Left ventricle myocardium inferior (tissue), 1 donor: ENCODE measurements at regions not wholly inside any gene's neighbourhood (a gene's known extent, or its start where the extent isn't known, plus 50 kb on each side); places are given as distances from the start of the nearest gene placed in this dataset.

Experiments used
- DNase-seq: peaks from one replicate; pipeline ENCODE4 v3.0.0-alpha.2; 2020
- H3K27ac ChIP-seq: fragments of 200-600 bp; replicated peaks from 2 replicates; pipeline ENCODE4 v1.8.0; 2021
- H3K27me3 ChIP-seq: fragments of 200-600 bp; 2 replicates; pipeline ENCODE4 v1.8.0; 2021; ENCODE audit warnings: low read depth
- H3K36me3 ChIP-seq: fragments of 200-600 bp; 2 replicates; pipeline ENCODE4 v1.8.0; 2021
- H3K4me1 ChIP-seq: fragments of 200-600 bp; 2 replicates; pipeline ENCODE4 v1.8.0; 2021
- H3K4me3 ChIP-seq: fragments of 200-600 bp; 2 replicates; pipeline ENCODE4 v1.8.0; 2021; ENCODE audit warnings: mild to moderate bottlenecking, moderate library complexity
- H3K9me3 ChIP-seq: fragments of 200-600 bp; replicated peaks from 2 replicates; pipeline ENCODE4 v1.8.0; 2021
- intact Hi-C: fragments of 100-400 bp; cut with micrococcal nuclease; formaldehyde crosslinking; loops from one replicate; pipeline ENCODE4 v1.11.0; 2022
- TF ChIP-seq, protein P1 (sequence below): fragments of 200-600 bp; IDR thresholded peaks from 2 replicates; pipeline ENCODE4 v1.8.0; 2021; ENCODE audit warnings: antibody characterized with exemption, mild to moderate bottlenecking, borderline replicate concordance
- donor health status: DM: no; HTN: yes; CAD: no; lungs with severe emphysema.

DNA sequence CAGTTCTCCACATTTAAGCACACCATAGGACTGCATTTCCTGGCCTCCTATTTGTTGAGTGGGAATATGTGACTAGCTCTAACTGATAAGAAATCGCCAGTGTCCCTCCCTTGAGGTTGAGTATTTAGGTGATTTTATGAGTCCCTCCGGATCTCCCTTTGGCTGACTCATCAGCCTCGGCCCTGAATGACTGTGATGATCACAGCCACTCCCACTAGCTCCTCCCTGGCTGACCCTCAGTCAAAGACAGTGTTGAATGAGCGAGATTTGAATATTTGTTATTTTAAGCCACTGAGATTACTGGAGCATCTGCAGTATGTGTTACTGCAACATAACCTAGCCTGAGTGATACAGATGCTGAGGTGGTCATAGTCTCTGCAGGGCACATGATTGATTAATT lies 515.3 kb downstream of the EPHB1 start:
- H3K9me3 ChIP-seq: no peaks in the 10 kb centered on the region
- no peak for DNase-seq
- intact Hi-C loops: no loop called here
- H3K4me1 ChIP-seq: no peaks in the 10 kb centered on the region
- no peaks in the 10 kb centered on the region for H3K36me3 ChIP-seq
- H3K27ac ChIP-seq: no peak overlapping the region
- no peak overlapping the region for H3K4me3 ChIP-seq
- TF ChIP-seq, protein P1, sequence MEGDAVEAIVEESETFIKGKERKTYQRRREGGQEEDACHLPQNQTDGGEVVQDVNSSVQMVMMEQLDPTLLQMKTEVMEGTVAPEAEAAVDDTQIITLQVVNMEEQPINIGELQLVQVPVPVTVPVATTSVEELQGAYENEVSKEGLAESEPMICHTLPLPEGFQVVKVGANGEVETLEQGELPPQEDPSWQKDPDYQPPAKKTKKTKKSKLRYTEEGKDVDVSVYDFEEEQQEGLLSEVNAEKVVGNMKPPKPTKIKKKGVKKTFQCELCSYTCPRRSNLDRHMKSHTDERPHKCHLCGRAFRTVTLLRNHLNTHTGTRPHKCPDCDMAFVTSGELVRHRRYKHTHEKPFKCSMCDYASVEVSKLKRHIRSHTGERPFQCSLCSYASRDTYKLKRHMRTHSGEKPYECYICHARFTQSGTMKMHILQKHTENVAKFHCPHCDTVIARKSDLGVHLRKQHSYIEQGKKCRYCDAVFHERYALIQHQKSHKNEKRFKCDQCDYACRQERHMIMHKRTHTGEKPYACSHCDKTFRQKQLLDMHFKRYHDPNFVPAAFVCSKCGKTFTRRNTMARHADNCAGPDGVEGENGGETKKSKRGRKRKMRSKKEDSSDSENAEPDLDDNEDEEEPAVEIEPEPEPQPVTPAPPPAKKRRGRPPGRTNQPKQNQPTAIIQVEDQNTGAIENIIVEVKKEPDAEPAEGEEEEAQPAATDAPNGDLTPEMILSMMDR: no peak
- no peaks in the 10 kb centered on the region for H3K27me3 ChIP-seq

DNA sequence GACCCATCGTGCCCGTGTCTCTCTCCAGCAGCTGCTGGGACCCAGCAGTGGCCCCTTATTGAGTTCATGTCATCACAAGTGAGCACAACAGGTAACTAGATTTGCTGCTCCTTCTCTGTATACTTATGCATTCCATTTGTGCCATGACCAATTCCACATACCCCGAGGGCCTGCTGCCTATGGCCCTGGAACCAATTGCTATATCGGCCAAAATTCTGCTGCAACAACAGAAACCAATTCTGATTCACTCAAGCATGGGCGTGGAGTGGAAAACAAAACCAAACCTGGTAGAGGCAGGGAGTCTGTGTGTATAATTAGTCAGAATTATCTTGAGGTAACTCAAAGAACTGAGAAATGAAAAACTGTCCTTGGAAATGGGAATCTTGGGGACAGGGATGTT lies 516.6 kb downstream of the EPHB1 start:
- TF ChIP-seq, protein P1: no peak
- Histone ChIP-seq H3K36me3 (no peaks in the 10 kb centered on the region), H3K27me3 (no peaks in the 10 kb centered on the region), H3K4me3 (no peak overlapping the region), H3K9me3 (no peaks in the 10 kb centered on the region), H3K27ac (no peak overlapping the region), H3K4me1 (no peaks in the 10 kb centered on the region)
- no peak for DNase-seq
- intact Hi-C loops: no loop called here

DNA sequence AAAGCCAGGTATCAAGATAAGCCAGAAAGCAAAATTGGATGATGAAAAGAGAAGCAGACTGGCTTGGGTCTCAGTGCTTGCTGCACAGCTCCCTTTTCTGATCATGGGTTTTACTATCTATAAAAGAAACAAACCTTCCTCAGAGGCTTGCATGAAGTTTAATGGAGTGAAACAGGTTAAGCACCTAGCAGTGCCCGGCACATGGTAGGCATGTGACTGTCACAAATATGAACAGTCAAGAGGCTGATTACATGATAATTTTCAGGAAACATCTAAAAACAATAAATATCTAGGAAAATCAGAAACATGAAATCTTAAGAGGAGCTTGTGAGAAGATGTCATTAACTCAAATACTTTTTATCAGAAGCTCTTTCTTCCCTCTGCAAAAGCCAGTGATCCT lies 519.2 kb downstream of the EPHB1 start:
- Histone ChIP-seq H3K9me3 (no peaks in the 10 kb centered on the region), H3K4me3 (no peak overlapping the region), H3K27me3 (no peaks in the 10 kb centered on the region), H3K36me3 (no peaks in the 10 kb centered on the region), H3K4me1 (no peaks in the 10 kb centered on the region), H3K27ac (no peak overlapping the region)
- no peak for DNase-seq
- TF ChIP-seq, protein P1: no peak
- intact Hi-C loops: no loop called here

DNA sequence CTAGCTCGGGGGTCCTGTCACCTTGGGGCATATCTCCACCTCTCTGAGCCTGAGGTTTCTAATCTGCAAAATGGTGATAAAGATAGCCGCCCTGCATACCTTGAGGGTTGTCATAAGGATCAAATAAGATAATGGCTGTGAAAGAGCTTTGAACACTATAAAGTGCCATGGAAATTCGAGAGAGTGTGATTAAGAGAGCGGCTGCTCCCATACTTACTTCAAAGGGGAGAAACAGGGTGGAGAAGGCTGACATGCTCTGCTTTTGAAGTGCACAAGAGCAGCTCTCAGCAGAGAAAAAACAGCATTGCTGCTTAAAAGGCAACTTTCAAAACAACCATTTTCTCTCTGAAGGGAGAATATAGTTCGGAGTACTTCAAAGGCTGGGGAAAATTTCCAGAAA lies 529.2 kb downstream of the EPHB1 start:
- peaks cover 8% of the 10 kb centered on the region for H3K4me1 ChIP-seq
- intact Hi-C loops: no loop called here
- H3K27ac ChIP-seq: no peak overlapping the region
- TF ChIP-seq, protein P1: no peak
- no peaks in the 10 kb centered on the region for H3K36me3 ChIP-seq
- H3K27me3 ChIP-seq: peaks cover 76% of the 10 kb centered on the region
- no peak for DNase-seq
- no peaks in the 10 kb centered on the region for H3K9me3 ChIP-seq
- no peak overlapping the region for H3K4me3 ChIP-seq

DNA sequence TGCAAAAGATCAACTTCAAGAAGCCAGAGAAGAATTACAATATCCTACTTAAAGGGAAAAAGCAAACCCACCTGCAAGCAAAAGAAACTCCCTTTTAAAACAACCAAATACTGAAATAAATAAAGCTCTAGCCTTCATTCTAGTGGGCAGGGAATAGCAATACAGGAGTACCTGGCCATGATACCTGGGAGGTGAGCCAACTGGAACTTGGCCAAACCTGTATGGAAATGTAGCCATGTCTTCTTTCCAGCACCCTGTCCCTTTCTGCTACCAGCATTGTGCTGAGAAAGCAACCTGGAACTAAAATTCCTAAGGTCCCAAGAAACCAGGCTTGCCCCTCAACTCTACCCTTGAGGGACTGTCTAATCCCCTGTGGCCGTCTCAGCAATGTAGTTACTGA lies 530.0 kb downstream of the EPHB1 start:
- Histone ChIP-seq H3K4me1 (peaks cover 8% of the 10 kb centered on the region), H3K27ac (no peak overlapping the region), H3K36me3 (no peaks in the 10 kb centered on the region), H3K4me3 (no peak overlapping the region), H3K27me3 (peaks cover 70% of the 10 kb centered on the region), H3K9me3 (no peaks in the 10 kb centered on the region)
- DNase-seq: no peak
- intact Hi-C loops: no loop called here
- TF ChIP-seq, protein P1: no peak

DNA sequence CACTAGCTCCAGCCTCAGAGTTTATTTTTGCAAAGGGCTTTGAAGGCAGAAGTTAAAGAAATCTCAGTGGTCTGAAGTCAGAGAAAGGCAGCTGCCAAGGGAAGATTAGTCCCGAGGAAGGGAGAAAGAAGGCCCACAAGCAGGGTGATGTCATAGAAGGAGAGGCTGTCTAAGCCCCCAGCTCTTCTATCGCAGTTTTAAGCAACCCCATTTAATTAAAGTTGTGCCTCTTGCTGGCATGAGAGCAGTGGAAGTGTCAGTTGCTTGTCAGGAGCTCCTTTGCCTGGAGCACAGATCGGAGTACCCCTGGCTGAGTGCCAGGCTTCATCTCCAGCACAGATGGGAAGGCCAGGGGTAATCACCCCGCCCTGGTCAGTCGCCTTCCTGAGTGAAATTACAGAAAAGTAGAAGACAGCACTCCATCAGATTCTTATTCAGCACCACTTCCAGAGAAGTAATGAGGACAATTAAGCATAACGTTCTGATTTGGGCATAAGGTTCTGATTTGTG lies 530.7 kb downstream of the EPHB1 start:
- no peak overlapping the region for H3K4me3 ChIP-seq
- peak; percentile 16 for DNase-seq
- intact Hi-C loops: no loop called here
- H3K27me3 ChIP-seq: peaks cover 63% of the 10 kb centered on the region
- peaks cover 8% of the 10 kb centered on the region for H3K4me1 ChIP-seq
- no peaks in the 10 kb centered on the region for H3K36me3 ChIP-seq
- TF ChIP-seq, protein P1: no peak
- no peaks in the 10 kb centered on the region for H3K9me3 ChIP-seq
- H3K27ac ChIP-seq: no peak overlapping the region
